ENCODE measurements at regions not wholly inside any gene's neighbourhood (a gene's known extent, or its start where the extent isn't known, plus 50 kb on each side); places are given as distances from the start of the nearest gene placed in this dataset.

GRCh38 chr2:156175946-156176345 is 156.6 kb downstream of the NR4A2 start:
- TF ChIP-seq, protein P1, sequence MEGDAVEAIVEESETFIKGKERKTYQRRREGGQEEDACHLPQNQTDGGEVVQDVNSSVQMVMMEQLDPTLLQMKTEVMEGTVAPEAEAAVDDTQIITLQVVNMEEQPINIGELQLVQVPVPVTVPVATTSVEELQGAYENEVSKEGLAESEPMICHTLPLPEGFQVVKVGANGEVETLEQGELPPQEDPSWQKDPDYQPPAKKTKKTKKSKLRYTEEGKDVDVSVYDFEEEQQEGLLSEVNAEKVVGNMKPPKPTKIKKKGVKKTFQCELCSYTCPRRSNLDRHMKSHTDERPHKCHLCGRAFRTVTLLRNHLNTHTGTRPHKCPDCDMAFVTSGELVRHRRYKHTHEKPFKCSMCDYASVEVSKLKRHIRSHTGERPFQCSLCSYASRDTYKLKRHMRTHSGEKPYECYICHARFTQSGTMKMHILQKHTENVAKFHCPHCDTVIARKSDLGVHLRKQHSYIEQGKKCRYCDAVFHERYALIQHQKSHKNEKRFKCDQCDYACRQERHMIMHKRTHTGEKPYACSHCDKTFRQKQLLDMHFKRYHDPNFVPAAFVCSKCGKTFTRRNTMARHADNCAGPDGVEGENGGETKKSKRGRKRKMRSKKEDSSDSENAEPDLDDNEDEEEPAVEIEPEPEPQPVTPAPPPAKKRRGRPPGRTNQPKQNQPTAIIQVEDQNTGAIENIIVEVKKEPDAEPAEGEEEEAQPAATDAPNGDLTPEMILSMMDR (IDR thresholded peaks at IDR 0.05), result no peak
- TF ChIP-seq EP300 (IDR thresholded peaks at IDR 0.05; ENCODE audit: low read depth) (no peak), POLR2A (IDR thresholded peaks at IDR 0.05) (no peak), POLR2AphosphoS5 (IDR thresholded peaks at IDR 0.05) (no peak)
